WERI-Rb-1 (cell line): ENCODE measurements at regions not wholly inside any gene's neighbourhood (a gene's known extent, or its start where the extent isn't known, plus 50 kb on each side); places are given as distances from the start of the nearest gene placed in this dataset.

Source experiments
- DNase-seq: peaks from one replicate; pipeline ENCODE4 v3.0.0-alpha.2; 2020
- H3K27ac ChIP-seq: fragments of 250-450 bp; sonication (Bioruptor Pico); 2 replicates; pipeline ENCODE4 v1.5.1; 2020; ENCODE audit warnings: mild to moderate bottlenecking, moderate library complexity
- H3K27me3 ChIP-seq: fragments of 250-450 bp; sonication (Bioruptor Pico); 2 replicates; pipeline ENCODE4 v1.5.1; 2021; ENCODE audit warnings: mild to moderate bottlenecking, low read depth, moderate library complexity; ENCODE audit not compliant: insufficient read depth, severe bottlenecking
- H3K36me3 ChIP-seq: fragments of 250-450 bp; sonication (Bioruptor Pico); 2 replicates; pipeline ENCODE4 v1.5.1; 2020; ENCODE audit warnings: mild to moderate bottlenecking, moderate library complexity
- H3K4me3 ChIP-seq: 2 replicates; pipeline ENCODE4 v1.5.1; 2011; ENCODE audit warnings: low read depth, mild to moderate bottlenecking, control low read depth, low read length
- H3K9me3 ChIP-seq: fragments of 250-450 bp; sonication (Bioruptor Pico); 2 replicates; pipeline ENCODE4 v1.5.1; 2021; ENCODE audit warnings: mild to moderate bottlenecking, moderate library complexity; ENCODE audit not compliant: severe bottlenecking
- TF ChIP-seq, protein P1 (sequence below): IDR thresholded peaks from 2 replicates; pipeline ENCODE4 v1.5.1; 2011; ENCODE audit warnings: low read depth, mild to moderate bottlenecking, control low read depth, inconsistent platforms, low read length

GRCh38 chr3:86254480-86254879, 736.5 kb downstream of the VGLL3 start:
- H3K36me3 ChIP-seq: no peaks in the 10 kb centered on the region
- H3K27me3 ChIP-seq: no peaks in the 10 kb centered on the region

GRCh38 chr3:86251781-86252180, 739.2 kb downstream of the VGLL3 start:
- H3K4me3 ChIP-seq: no peak overlapping the region
- no peaks in the 10 kb centered on the region for H3K27me3 ChIP-seq
- no peak overlapping the region for H3K27ac ChIP-seq
- no peak for DNase-seq
- TF ChIP-seq, protein P1, sequence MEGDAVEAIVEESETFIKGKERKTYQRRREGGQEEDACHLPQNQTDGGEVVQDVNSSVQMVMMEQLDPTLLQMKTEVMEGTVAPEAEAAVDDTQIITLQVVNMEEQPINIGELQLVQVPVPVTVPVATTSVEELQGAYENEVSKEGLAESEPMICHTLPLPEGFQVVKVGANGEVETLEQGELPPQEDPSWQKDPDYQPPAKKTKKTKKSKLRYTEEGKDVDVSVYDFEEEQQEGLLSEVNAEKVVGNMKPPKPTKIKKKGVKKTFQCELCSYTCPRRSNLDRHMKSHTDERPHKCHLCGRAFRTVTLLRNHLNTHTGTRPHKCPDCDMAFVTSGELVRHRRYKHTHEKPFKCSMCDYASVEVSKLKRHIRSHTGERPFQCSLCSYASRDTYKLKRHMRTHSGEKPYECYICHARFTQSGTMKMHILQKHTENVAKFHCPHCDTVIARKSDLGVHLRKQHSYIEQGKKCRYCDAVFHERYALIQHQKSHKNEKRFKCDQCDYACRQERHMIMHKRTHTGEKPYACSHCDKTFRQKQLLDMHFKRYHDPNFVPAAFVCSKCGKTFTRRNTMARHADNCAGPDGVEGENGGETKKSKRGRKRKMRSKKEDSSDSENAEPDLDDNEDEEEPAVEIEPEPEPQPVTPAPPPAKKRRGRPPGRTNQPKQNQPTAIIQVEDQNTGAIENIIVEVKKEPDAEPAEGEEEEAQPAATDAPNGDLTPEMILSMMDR: no peak
- H3K36me3 ChIP-seq: no peaks in the 10 kb centered on the region
- no peaks in the 10 kb centered on the region for H3K9me3 ChIP-seq

More at GRCh38 chr3:86254480-86254879, 736.5 kb downstream of the VGLL3 start:
- H3K4me3 ChIP-seq: no peak overlapping the region
- no peaks in the 10 kb centered on the region for H3K9me3 ChIP-seq
- DNase-seq: no peak
- TF ChIP-seq, protein P1: no peak
- H3K27ac ChIP-seq: no peak overlapping the region

DNA sequence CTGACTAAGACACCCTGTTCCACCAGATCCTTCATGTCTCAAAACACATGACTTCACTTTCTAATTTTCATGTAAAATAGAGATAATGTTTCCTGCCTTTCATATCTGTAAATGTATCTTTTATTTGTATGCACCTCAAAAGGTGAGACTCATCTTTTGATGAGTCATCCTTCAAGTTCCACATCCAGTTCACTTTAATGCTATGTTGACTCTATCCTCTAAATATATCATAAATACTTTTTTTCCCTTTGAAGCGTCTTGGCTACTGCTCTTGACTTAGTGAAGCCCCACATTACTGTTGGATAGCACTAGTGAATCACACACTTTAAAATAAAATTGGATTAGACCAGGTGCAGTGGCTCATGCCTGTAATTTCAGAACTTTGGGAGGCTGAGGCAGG, 741.1 kb downstream of the VGLL3 start:
- DNase-seq: no peak
- TF ChIP-seq, protein P1: no peak
- no peak overlapping the region for H3K4me3 ChIP-seq
- H3K27me3 ChIP-seq: no peaks in the 10 kb centered on the region
- H3K27ac ChIP-seq: no peak overlapping the region
- H3K9me3 ChIP-seq: no peaks in the 10 kb centered on the region
- no peaks in the 10 kb centered on the region for H3K36me3 ChIP-seq

- Histone ChIP-seq H3K9me3 (no peaks in the 10 kb centered on the region), H3K36me3 (no peaks in the 10 kb centered on the region), H3K4me3 (no peak overlapping the region), H3K27ac (no peak overlapping the region), H3K27me3 (no peaks in the 10 kb centered on the region)
- no peak for DNase-seq
- TF ChIP-seq, protein P1: peak; percentile 20; the same call in 1 of the 2 replicates
Measured at GRCh38 chr3:86245360-86245759, 745.6 kb downstream of the VGLL3 start.

GRCh38 chr3:86244905-86245304, 746.0 kb downstream of the VGLL3 start:
- H3K4me3 ChIP-seq: no peak overlapping the region
- TF ChIP-seq, protein P1: no peak
- no peaks in the 10 kb centered on the region for H3K36me3 ChIP-seq
- no peak overlapping the region for H3K27ac ChIP-seq
- DNase-seq: no peak
- no peaks in the 10 kb centered on the region for H3K9me3 ChIP-seq
- H3K27me3 ChIP-seq: no peaks in the 10 kb centered on the region

GRCh38 chr3:86239946-86240345, 751.0 kb downstream of the VGLL3 start:
- no peaks in the 10 kb centered on the region for H3K9me3 ChIP-seq
- H3K4me3 ChIP-seq: no peak overlapping the region
- DNase-seq: no peak
- TF ChIP-seq, protein P1: no peak
- H3K36me3 ChIP-seq: no peaks in the 10 kb centered on the region
- no peaks in the 10 kb centered on the region for H3K27me3 ChIP-seq
- no peak overlapping the region for H3K27ac ChIP-seq
